22Rv1 (cell line): ENCODE measurements at regions not wholly inside any gene's neighbourhood (a gene's known extent, or its start where the extent isn't known, plus 50 kb on each side); places are given as distances from the start of the nearest gene placed in this dataset.

Experiments used
- H3K27ac ChIP-seq: fragments of 450-650 bp; 2 replicates; pipeline ENCODE4 v1.5.1; 2017
- ZFX ChIP-seq: fragments of 450-650 bp; IDR thresholded peaks from 2 replicates; pipeline ENCODE4 v1.6.1; 2017; ENCODE audit warnings: antibody characterized with exemption, borderline replicate concordance
- TF ChIP-seq, protein P1 (sequence below): fragments of 450-650 bp; IDR thresholded peaks from 2 replicates; pipeline ENCODE4 v1.5.1; 2017; ENCODE audit warnings: mild to moderate bottlenecking

GRCh38 chrX:69216911-69217310 lies 51.7 kb upstream of the PJA1 start:
- TF ChIP-seq ZFX: no peak

GRCh38 chrX:69216446-69216845 lies 51.2 kb upstream of the PJA1 start:
- no peak overlapping the region for H3K27ac ChIP-seq
- no peak for TF ChIP-seq ZFX
- TF ChIP-seq, protein P1, sequence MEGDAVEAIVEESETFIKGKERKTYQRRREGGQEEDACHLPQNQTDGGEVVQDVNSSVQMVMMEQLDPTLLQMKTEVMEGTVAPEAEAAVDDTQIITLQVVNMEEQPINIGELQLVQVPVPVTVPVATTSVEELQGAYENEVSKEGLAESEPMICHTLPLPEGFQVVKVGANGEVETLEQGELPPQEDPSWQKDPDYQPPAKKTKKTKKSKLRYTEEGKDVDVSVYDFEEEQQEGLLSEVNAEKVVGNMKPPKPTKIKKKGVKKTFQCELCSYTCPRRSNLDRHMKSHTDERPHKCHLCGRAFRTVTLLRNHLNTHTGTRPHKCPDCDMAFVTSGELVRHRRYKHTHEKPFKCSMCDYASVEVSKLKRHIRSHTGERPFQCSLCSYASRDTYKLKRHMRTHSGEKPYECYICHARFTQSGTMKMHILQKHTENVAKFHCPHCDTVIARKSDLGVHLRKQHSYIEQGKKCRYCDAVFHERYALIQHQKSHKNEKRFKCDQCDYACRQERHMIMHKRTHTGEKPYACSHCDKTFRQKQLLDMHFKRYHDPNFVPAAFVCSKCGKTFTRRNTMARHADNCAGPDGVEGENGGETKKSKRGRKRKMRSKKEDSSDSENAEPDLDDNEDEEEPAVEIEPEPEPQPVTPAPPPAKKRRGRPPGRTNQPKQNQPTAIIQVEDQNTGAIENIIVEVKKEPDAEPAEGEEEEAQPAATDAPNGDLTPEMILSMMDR: no peak

More at GRCh38 chrX:69216911-69217310, 51.7 kb upstream of the PJA1 start:
- H3K27ac ChIP-seq: no peak overlapping the region

DNA sequence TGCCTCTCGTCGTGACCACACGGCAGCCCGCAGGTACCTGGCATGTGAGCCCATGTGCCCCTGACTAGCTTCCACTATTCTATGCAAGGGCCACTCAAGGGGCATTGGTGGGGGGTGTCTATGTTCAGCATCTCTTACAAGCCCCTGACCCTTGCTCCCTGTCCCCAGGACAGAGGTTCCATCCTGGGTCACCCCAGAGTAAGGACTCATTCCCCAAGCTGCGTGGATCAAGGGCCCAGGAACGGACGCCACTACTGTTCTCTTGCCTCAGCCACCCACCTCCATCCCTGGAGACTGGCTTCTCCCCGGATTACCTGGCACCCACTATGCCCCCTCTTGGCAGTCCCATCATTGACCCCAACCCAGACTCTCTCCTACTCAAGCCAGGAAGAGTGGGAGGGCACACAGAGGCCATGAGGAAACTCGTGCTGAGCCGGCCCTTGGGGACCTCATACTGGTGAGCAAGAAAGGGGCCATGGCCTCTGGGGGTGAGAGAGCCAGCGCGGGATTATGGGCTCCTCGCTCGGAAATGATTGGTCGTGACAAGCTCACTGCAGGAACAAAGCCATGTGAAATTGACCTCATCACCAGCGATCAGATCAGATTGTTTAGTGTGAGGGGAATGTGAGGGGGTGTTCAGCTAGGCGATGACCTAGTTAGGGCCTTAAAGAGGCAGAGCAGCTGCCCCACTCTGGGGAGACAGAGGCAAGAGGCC lies 50.1 kb upstream of the PJA1 start:
- no peak for TF ChIP-seq ZFX
- TF ChIP-seq, protein P1: no peak
- H3K27ac ChIP-seq: no peak overlapping the region
